ENCODE measurements at regions not wholly inside any gene's neighbourhood (a gene's known extent, or its start where the extent isn't known, plus 50 kb on each side); places are given as distances from the start of the nearest gene placed in this dataset.

DNA sequence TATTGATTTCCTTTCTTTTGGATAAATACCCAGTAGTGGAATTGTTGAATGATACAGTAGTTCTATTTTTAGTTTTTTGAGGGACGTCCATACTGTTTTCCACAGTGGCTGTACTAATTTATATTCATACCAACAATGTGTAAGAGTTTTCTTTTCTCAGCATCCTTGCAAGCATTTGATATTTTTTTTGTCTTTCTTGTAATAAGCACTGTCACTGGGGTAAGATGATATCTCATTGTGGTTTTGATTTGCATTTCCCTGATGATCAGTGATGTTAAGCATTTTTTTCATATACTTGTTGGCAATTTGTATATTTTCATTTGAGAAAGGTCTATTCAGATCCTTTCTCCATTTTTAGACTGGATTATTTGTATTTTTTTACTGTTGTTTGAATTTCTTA lies 308.7 kb downstream of the PTEN start:
- TF ChIP-seq, protein P1, sequence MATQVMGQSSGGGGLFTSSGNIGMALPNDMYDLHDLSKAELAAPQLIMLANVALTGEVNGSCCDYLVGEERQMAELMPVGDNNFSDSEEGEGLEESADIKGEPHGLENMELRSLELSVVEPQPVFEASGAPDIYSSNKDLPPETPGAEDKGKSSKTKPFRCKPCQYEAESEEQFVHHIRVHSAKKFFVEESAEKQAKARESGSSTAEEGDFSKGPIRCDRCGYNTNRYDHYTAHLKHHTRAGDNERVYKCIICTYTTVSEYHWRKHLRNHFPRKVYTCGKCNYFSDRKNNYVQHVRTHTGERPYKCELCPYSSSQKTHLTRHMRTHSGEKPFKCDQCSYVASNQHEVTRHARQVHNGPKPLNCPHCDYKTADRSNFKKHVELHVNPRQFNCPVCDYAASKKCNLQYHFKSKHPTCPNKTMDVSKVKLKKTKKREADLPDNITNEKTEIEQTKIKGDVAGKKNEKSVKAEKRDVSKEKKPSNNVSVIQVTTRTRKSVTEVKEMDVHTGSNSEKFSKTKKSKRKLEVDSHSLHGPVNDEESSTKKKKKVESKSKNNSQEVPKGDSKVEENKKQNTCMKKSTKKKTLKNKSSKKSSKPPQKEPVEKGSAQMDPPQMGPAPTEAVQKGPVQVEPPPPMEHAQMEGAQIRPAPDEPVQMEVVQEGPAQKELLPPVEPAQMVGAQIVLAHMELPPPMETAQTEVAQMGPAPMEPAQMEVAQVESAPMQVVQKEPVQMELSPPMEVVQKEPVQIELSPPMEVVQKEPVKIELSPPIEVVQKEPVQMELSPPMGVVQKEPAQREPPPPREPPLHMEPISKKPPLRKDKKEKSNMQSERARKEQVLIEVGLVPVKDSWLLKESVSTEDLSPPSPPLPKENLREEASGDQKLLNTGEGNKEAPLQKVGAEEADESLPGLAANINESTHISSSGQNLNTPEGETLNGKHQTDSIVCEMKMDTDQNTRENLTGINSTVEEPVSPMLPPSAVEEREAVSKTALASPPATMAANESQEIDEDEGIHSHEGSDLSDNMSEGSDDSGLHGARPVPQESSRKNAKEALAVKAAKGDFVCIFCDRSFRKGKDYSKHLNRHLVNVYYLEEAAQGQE (IDR thresholded peaks at IDR 0.05; ENCODE audit: insufficient read depth in 1 of 2, low read depth in 2 of 2, low read length in 2 of 2), result no peak
- TF ChIP-seq FOXP2 (optimal IDR thresholded peaks at IDR 0.05; ENCODE audit: borderline replicate concordance, extremely low read depth, extremely low read length, insufficient read depth) (no peak), SIN3A (IDR thresholded peaks at IDR 0.05; ENCODE audit: borderline replicate concordance, insufficient read depth, low read length) (no peak), POLR2AphosphoS5 (IDR thresholded peaks at IDR 0.05; ENCODE audit: low read depth, low read length) (no peak), TAF1 (IDR thresholded peaks at IDR 0.05; ENCODE audit: borderline replicate concordance, insufficient read depth, low read length) (no peak)

DNA sequence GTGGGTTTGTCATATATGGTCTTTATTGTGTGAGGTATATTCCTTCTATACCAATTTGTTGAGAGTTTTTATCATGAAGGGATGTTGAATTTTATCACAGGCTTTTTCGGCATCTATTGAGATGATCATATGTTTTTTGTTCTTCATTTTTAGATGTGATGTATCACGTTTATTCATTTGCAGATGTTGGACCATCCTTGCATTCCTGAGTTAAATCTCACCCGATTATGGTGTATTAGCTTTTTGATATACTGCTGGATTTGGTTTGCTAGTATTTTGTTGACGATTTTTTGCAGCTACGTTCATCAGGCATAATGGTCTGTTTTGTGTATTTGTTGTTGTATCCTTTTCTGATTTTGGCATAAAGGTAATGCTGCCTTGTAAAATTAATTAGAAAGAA lies 311.0 kb downstream of the PTEN start:
- TF ChIP-seq FOXP2 (optimal IDR thresholded peaks at IDR 0.05; ENCODE audit: borderline replicate concordance, extremely low read depth, extremely low read length, insufficient read depth), result no peak
- TF ChIP-seq POLR2AphosphoS5 (IDR thresholded peaks at IDR 0.05; ENCODE audit: low read depth, low read length), result no peak
- no peak for TF ChIP-seq TAF1 (IDR thresholded peaks at IDR 0.05; ENCODE audit: borderline replicate concordance, insufficient read depth, low read length)
- TF ChIP-seq, protein P1 (IDR thresholded peaks at IDR 0.05; ENCODE audit: insufficient read depth in 1 of 2, low read depth in 2 of 2, low read length in 2 of 2), result no peak
- TF ChIP-seq SIN3A (IDR thresholded peaks at IDR 0.05; ENCODE audit: borderline replicate concordance, insufficient read depth, low read length), result no peak

DNA sequence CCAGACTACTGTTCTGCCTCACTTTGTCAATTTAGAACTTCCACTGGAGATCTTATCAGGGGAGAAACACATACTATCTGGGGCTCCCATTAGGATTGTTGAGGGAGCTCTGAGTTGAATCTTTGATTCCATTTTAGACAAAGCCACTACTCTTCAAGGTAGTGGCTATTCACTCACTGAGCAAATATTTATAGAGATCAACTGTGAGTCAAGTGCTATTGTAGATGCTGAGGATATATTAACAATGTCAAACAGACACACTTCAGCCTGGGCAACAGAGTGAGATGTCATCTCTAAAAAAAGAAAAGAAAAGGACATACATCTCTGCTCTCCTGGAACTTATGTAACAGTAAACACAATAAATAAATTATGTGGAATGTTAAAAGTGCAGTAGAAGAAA lies 315.3 kb downstream of the PTEN start:
- TF ChIP-seq TAF1 (IDR thresholded peaks at IDR 0.05; ENCODE audit: borderline replicate concordance, insufficient read depth, low read length) (no peak), POLR2AphosphoS5 (IDR thresholded peaks at IDR 0.05; ENCODE audit: low read depth, low read length) (no peak), SIN3A (IDR thresholded peaks at IDR 0.05; ENCODE audit: borderline replicate concordance, insufficient read depth, low read length) (no peak), FOXP2 (optimal IDR thresholded peaks at IDR 0.05; ENCODE audit: borderline replicate concordance, extremely low read depth, extremely low read length, insufficient read depth) (no peak)
- TF ChIP-seq, protein P1 (IDR thresholded peaks at IDR 0.05; ENCODE audit: insufficient read depth in 1 of 2, low read depth in 2 of 2, low read length in 2 of 2), result no peak

DNA sequence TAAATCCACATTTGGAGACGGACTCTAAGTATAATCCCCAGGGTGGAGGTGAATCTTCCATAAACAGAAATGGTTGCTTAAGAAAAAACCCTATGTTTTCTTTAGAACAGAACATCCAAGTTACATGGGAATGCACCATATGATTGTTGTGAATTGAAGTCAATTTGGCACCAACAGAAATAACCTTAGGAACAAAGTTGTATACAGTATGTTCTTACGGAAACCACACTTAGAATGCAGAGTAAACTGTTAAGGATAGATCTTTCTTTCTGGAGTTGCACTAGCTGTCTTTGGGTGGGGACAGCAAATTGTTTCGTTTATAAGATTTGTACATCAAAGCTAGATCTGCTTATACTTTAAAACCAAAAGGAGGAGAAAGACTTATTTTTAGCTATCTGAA lies 316.4 kb downstream of the PTEN start:
- TF ChIP-seq FOXP2 (optimal IDR thresholded peaks at IDR 0.05; ENCODE audit: borderline replicate concordance, extremely low read depth, extremely low read length, insufficient read depth) (no peak), POLR2AphosphoS5 (IDR thresholded peaks at IDR 0.05; ENCODE audit: low read depth, low read length) (no peak), SIN3A (IDR thresholded peaks at IDR 0.05; ENCODE audit: borderline replicate concordance, insufficient read depth, low read length) (no peak), TAF1 (IDR thresholded peaks at IDR 0.05; ENCODE audit: borderline replicate concordance, insufficient read depth, low read length) (no peak)
- TF ChIP-seq, protein P1 (IDR thresholded peaks at IDR 0.05; ENCODE audit: insufficient read depth in 1 of 2, low read depth in 2 of 2, low read length in 2 of 2), result no peak

Data from PFSK-1 (cell line).